ENCODE measurements at regions not wholly inside any gene's neighbourhood (a gene's known extent, or its start where the extent isn't known, plus 50 kb on each side); places are given as distances from the start of the nearest gene placed in this dataset.

DNA sequence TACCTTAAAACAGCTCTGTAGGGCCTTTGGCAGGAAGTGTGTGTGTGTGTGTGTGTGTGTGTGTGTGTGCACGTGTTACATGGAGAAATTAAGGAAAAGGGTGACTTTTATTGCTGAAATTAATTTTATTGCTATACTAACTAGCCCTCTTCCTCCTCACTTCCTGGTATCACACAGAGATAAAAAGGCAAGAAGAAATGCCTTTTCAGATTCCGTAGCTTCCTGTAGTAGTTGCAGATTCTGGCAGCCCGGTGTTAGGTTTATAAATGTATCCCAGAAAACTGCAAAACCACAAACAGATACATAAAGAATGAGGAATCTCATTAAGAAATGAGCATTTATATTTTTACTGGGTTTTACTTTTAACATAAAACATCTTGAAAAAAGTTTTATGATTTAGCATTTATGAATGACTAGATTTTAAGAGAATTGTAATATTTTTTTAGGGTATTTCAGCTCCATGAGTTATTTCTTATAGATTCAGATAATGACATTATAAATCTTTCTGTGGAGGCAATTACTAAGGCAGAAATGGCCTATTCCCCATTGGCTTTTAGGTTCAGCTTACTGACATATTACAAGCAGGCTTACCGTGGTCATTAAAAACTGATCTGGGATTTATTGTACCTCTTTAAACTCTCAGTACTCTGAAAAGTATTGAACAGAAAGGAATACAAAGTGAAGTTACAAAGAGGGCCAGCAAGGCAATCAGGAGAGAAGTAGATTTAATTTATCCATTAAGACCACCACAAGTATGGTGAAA lies 249.1 kb upstream of the TSHZ2 start:
- DNase-seq = no peak

DNA sequence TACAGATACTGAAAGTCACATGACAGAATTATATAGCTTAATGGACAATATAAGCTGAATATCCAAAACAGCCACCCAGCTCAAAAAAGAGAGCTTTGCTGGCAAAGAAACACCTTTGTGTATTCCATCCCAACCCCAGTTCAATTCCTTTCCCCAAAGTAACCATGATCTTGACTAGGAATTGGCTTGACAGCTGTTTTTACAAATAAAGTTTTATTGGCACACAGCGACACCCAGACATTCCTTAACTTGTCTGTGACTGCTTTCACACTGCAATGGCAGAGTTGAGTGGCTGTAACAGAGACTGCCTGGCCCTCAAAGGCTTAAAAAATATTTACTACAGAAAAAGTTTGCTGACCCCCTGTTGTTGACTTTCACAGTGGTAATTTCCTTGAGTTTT lies 264.0 kb upstream of the TSHZ2 start:
- no peak for DNase-seq

DNA sequence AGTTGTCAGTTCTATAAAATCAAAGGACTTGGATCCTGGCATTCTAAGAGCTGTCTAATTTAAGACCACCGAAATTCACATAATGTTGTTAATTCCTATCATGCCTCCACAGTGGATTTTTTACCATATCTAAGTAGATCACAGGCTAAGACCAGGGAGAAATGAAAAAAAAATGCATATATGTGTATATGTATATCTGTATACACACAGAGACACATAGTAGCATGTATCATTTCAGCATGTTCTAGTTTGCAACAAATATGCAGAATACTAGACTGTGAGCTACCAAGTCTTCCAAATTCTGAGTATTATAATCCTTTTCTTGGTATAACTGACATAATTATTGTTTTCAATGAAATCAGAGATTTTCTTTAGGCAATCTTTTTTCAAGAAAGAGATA lies 267.6 kb upstream of the TSHZ2 start:
- DNase-seq = no peak

DNA sequence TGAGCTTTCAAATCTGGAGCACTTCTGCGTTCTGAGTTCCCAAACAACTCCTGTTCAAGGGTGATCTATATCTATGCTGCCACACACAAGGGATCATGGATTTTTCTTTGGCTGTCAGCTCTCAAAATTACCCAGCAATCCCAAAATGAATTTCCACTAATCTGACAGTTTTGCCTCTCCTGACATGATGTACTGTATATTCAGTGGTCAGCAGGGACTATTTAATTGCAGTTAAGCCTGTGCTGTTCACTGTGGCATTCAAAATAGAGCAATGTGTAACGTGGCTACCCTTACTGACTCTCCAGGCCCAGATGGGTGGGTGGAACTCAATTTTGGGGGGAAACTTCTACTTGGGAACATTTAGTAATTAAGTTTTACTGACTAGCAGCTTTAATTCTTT lies 283.8 kb upstream of the TSHZ2 start:
- no peak for DNase-seq

DNA sequence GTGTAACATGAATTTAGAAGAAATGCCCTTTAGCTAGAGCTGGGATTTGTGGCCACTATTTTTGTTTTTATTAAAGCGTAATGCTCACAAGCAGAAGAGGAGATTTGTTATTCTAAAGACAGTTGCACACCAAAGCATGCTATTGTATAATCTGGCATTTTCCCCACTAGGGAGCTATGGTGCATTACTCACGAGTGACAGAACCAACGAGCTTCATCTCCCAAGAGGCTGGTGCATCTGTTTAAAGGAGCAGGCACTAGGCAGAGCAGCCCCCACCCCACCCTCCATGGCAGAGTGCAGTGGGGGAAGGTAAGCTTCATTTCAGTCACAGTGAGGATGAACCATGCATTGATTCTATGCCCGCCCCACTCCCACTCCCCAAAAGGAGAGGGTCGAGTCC lies 287.3 kb upstream of the TSHZ2 start:
- no peak for DNase-seq

- no peak for DNase-seq
Observed at GRCh38 chr20:52684176-52684575, 288.0 kb upstream of the TSHZ2 start.

DNA sequence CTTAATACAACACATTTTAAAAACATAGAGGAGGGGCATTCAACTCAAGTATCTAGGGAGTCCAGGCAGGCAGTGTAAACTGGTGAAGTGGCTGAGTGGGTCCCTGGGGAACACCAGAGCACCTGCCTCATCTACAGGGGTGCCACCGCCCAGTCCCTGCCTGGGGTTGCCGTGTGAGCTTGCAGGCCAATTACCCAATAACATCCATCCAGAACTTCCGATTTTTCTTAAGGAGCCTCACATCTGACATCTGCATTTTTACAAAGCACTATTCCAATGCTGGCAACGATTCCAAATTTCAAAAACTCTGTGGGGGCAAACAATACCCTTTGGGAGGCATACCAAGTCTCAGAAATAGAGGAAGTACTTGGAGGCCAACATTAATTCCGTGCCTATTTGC lies 288.4 kb upstream of the TSHZ2 start:
- DNase-seq = no peak

- no peak for DNase-seq
Observed at GRCh38 chr20:52682237-52682636, 289.9 kb upstream of the TSHZ2 start.

- no peak for DNase-seq
Observed at GRCh38 chr20:52681288-52681687, 290.9 kb upstream of the TSHZ2 start.

- DNase-seq = no peak
Observed at GRCh38 chr20:52677216-52677615, 294.9 kb upstream of the TSHZ2 start.

DNA sequence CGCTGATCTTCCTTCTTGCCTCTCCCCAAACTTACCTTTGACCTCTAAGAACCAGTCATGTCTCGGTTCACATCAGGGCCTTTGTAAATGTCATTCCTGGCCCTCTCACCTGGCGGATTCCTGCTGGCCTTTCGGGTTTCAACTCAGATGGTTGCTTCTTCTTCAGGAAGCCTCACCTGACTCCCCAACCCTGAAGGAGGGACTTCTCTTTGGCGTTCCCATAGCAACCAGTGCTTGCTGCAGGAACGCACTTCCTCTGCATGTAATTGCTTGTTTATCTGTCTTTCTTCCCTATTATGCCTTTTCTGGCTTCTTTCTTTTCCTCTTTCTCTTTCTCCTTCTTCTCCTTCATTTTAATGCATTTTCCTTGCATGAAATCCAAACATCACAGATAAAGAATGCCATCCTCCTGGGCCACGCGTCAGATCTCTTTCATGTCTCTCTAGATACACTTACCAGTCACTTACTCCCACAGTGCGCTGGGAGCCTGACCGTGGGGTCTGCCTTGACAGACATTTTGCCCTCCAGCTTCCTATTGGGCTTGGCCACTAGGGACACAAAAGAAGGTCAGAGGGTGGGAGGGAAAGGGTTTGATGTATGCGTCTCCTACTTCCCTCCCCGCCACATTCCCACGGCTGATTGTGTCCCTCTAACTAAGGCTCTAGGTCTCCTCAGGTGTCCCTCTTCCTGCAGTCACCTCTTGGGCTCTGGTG lies 295.7 kb upstream of the TSHZ2 start:
- no peak for DNase-seq

GRCh38 chr20:52675375-52675774 lies 296.8 kb upstream of the TSHZ2 start:
- DNase-seq = no peak

- no peak for DNase-seq
Observed at GRCh38 chr20:52668626-52669025, 303.5 kb upstream of the TSHZ2 start.

DNA sequence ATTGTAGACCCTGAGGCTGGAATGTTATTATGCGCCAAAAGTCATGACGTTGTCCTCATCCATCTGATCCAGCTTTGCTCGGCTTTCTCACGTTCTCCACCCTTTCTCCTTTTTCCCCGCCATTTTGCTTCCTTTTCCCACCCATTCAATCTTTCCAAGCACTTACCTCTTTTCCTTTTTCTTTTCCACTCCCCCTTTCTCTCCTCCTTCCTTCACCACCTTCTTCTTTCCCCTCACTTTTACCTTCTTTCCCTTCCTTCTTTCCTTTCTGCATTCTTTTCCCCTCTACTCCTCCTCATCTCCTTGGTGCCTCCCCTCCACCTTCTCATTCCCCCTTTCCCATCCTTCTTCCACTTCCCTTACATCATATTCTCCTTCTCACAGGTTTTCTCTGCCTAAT lies 304.8 kb upstream of the TSHZ2 start:
- DNase-seq = no peak

DNA sequence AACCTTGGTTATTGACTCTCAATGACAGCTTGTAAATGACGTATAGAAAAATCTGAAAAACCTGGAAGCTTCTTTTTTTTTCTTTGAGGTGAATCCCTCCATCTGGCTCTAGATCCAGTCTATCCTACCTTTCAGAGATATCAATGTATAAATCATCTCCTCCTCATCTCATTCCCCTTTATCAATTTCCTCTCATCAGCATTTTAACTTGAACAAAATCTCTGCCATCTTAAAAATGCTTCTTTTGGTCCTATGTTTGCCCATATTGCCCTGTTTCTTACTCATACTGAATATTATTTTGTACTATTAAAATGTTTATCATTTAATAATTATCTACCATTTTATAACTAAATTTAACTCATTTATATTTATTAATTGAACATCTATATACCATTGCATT lies 306.7 kb upstream of the TSHZ2 start:
- no peak for DNase-seq

GRCh38 chr20:52655395-52655794 lies 316.8 kb upstream of the TSHZ2 start:
- DNase-seq = no peak

GRCh38 chr20:52654567-52654966 lies 317.6 kb upstream of the TSHZ2 start:
- DNase-seq = no peak

DNA sequence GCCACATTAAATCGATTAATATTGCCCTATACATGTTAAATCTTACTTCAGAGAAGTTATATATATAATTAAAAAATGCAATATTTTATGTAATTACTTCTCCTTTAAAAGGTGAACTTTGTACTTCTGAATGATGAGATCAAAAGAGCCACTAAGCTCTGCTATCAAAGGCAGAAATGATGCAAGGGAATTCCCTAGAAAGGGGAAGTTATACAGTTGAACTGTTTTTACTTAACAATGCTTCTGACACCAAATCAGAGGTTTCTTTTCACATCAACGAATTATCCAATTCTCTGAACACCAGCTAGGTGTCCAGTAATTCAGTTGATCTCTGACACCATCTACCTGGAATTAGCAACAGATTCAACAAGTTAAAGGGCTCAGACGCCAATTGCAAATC lies 319.9 kb upstream of the TSHZ2 start:
- no peak for DNase-seq

- no peak for DNase-seq
Observed at GRCh38 chr20:52649727-52650126, 322.4 kb upstream of the TSHZ2 start.

GRCh38 chr20:52645822-52646221 lies 326.3 kb upstream of the TSHZ2 start:
- no peak for DNase-seq

GRCh38 chr20:52643034-52643433 lies 329.1 kb upstream of the TSHZ2 start:
- no peak for DNase-seq

DNA sequence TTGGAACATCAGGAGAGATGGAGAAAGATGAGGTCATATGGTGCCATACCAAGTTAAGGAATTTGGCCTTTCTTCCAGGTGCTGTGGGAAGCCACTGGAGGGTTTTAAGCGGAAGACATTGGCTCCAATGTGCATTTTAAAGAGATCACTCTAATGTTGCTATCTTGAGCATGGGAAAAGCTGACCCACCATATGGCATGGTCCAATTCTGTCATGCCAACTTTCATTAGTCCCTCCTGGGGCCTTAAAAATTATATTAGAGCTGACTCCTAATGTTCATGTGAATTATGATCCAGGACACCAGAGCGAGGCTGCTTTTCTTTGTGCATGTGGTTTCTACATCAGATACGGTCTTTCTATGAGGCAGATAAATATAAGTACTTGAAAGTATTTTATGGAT lies 335.0 kb upstream of the TSHZ2 start:
- no peak for DNase-seq

DNA sequence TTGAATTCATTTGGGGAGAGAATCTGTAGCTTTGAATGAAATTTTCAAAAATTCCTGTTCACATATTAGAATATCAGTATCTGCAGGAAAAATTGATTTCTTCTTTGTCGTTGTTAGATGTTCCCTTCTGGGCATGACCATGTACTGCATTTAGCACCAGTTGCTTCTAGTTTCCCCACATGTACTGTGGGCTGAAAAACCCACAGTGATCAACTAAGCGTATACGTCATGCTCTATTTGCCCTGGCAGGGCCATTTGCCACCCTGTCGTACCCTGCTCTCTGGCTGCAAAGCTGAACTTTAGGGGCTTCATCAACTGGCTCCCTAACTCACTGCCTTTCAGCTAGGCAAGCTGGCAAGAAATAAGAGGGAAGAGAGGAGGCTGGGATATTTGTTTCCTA lies 340.7 kb upstream of the TSHZ2 start:
- no peak for DNase-seq

GRCh38 chr20:52630138-52630537 lies 342.0 kb upstream of the TSHZ2 start:
- no peak for DNase-seq

DNA sequence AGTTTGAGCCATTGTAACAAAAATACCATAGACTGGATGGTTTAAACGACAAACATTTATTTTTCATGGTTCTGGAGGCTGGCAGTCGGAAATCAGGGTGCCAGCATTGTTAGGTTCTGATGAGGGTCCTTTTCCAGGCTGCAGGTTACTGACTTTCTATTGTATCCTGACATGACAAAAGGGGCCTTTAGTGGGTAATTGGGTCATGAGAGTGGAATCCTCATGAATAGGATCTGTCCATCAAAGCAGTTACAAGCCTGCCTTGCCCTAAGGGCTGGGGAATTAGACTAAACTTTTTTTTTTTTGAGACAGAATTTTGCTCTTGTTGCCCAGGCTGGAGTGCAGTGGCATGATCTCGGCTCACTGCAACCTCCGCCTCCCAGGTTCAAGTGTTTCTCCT lies 347.9 kb upstream of the TSHZ2 start:
- DNase-seq = no peak
